Epithelial cell of proximal tubule (primary cell): ENCODE measurements at regions not wholly inside any gene's neighbourhood (a gene's known extent, or its start where the extent isn't known, plus 50 kb on each side); places are given as distances from the start of the nearest gene placed in this dataset.
"Not testable (repeated sequence)": the region's sequence is repeated elsewhere in the genome, so short reads cannot be mapped to it uniquely, and the experiment has no call there.

Experiments
- DNase-seq: peaks from one replicate; pipeline ENCODE4 v3.0.0-alpha.2; 2011; ENCODE audit warnings: low read depth
- H3K4me3 ChIP-seq: 2 replicates; pipeline ENCODE4 v1.5.1; 2011; ENCODE audit warnings: low read depth, mild to moderate bottlenecking, low read length
- TF ChIP-seq, protein P1 (sequence below): conservative IDR thresholded peaks from 2 replicates; pipeline ENCODE4 v1.5.1; 2012; ENCODE audit warnings: low read depth, mild to moderate bottlenecking, low read length

DNA sequence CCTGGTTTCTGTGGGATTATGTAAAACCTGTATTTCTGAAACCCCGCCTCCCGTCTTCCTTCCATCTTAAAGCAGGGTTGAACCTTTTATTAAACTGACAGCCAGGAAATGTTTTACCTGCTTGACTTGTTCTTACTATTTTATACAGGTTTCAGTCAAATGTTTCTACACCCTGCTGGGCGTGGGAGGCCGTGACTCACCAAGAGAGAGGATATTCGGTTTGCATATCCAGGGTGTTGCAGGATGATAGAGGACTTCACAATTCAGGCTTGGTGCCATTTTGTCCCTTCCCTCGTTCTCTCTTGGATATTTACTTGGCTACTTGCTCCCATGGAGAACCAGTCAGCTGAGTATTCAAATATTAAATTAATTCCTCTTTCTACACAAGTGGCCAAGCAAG, 69.7 kb downstream of the ARF6 start:
- H3K4me3 ChIP-seq: no peak overlapping the region
- DNase-seq: no peak
- TF ChIP-seq, protein P1, sequence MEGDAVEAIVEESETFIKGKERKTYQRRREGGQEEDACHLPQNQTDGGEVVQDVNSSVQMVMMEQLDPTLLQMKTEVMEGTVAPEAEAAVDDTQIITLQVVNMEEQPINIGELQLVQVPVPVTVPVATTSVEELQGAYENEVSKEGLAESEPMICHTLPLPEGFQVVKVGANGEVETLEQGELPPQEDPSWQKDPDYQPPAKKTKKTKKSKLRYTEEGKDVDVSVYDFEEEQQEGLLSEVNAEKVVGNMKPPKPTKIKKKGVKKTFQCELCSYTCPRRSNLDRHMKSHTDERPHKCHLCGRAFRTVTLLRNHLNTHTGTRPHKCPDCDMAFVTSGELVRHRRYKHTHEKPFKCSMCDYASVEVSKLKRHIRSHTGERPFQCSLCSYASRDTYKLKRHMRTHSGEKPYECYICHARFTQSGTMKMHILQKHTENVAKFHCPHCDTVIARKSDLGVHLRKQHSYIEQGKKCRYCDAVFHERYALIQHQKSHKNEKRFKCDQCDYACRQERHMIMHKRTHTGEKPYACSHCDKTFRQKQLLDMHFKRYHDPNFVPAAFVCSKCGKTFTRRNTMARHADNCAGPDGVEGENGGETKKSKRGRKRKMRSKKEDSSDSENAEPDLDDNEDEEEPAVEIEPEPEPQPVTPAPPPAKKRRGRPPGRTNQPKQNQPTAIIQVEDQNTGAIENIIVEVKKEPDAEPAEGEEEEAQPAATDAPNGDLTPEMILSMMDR: no peak

DNA sequence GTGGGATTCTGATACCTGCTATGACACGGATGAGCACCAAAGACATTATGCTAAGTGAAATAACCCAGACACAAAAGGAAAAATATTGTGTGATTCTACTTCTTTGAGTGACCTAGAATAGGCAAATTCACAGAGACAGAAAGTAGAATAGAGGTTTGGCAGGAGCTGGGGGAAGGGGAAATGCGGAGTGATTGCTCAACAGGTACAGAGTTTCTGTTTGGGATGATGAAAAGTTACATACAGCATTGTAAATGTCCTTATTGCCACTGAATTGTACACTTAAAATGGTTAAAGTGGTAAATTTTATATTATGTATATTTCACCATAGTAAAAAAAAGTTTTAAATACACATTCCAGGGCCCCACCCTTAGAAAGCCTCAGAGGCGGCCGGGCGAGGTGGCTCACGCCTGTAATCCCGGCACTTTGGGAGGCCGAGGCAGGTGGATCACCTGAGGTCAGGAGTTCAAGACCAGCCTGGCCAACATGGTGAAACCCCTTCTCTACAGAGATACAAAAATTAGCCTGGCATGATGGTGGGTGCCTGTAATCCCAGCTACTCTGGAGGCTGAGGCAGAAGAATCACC, 72.3 kb downstream of the ARF6 start:
- DNase-seq, H3K4me3 ChIP-seq: not testable (repeated sequence)

DNA sequence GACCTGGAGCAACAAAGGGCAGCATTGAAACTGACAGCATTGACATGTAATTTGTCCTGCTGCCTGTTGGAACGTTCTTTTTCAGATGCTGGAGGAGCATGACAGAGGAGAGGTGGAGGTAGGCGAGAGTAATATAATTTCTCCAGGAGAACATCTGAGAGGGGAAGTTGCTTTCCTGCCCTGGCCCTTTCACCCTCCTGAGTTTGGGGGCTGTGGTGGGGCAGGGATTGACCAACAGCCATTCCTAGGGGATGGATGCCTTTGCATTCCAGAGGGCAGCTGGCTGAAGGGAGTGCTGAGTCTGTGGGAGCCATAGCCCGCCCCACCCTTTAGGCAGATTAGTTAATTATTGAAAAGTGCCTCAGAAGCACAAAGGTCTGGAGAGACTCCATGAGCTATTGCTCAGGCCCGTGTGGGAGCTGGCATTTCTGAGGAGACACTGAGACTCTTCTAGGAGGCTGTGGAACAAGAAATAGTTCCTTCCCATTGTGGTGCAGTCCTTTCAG, 73.5 kb downstream of the ARF6 start:
- no peak for DNase-seq
- peak overlapping the region; percentile 4 for H3K4me3 ChIP-seq
- TF ChIP-seq, protein P1: no peak

DNA sequence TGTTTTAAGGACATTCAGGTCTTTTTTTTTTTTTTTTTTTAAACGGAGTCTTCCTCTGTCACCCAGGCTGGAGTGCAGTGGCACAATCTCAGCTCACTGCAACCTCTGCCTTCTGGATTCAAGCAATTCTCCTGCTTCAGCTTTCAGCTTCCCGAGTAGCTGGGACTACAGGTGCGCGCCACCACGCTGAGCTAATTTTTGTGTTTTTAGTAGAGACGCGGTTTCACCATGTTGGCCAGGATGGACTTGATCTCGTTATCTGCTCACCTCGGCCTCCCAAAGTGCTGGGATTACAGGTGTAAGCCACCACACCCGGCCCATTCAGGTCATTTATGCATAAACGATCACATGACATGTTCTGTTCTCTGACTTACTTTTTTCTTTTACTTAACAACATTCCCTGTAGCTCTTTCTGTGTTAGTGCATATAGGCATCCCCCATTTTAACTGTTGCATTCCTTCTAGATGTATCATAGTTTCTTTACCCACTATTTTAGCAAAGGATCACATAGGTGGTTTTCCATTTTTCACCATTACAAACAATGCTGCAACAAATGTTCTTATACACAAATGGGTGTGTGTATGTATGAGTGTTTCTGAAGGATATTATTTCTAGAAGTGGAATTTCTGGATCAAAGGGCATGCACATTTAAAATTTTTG, 74.2 kb downstream of the ARF6 start:
- TF ChIP-seq, protein P1: no peak
- H3K4me3 ChIP-seq: no peak overlapping the region
- no peak for DNase-seq

DNA sequence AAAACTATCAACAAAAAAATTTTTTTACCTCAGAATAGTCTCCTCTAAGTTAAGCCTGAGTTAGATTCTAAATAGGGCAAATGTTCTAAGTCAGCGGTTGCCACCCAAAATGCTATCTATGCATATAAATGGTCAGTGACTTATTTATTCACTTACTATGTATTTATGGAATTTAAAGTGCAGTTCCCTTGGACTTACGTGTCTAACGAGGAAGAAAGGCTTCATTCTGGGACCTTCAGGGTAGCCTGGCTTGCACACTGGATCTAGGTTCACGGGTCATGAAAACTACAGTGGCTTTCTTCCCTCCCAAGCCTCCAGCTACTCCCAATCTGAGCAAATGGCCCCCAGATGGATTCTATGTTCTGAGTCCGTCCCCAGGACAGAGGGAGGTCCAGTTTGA, 77.1 kb downstream of the ARF6 start:
- TF ChIP-seq, protein P1: no peak
- H3K4me3 ChIP-seq: no peak overlapping the region
- no peak for DNase-seq

DNA sequence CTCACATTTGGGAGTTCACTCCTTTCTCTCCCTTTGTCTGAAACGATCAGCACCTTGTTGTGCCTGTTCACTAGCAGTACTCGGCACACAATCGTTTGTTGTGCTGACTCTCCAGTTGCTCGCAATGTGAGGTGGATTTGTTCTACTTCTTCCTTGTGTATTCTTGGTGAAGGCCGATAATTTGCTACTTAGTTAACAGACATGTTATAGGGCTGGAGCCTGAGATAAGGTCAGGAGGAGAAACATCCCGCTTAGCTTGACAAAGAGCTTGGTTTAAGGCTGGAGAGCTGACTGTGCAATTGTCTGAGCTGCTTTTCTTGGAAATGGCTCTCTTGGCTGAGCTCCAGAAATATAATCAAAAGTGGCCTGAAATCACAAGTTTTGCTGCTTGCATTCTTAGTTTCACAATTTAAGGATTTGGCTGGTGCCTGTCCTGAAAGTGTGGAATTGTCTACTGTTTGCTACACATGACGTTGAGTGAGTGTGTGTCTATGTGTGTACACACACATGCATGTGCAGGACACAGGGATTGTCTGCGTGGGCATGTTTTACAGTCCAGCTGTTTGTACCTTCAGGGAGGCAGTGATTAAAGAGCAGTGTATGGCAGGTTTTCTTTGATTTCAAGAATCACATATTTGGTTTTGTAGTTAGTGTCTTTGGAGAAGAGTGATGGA, 77.7 kb downstream of the ARF6 start:
- no peak overlapping the region for H3K4me3 ChIP-seq
- no peak for DNase-seq
- TF ChIP-seq, protein P1: no peak
